ENCODE measurements at regions not wholly inside any gene's neighbourhood (a gene's known extent, or its start where the extent isn't known, plus 50 kb on each side); places are given as distances from the start of the nearest gene placed in this dataset.

- DNase-seq (ENCODE audit: low read depth): no peak
- no peak for TF ChIP-seq CTCF (conservative IDR thresholded peaks at IDR 0.05; ENCODE audit: low read depth, low read length)
- H3K4me3 ChIP-seq (ENCODE audit: low read length): no peak overlapping the region
These were observed 354.1 kb downstream of the RFPL4B start for GRCh38 chr6:112701201-112701600.

- H3K4me3 ChIP-seq (ENCODE audit: low read length): no peak overlapping the region
- DNase-seq (ENCODE audit: low read depth): no peak
- TF ChIP-seq CTCF (conservative IDR thresholded peaks at IDR 0.05; ENCODE audit: low read depth, low read length): no peak
These were observed 363.6 kb downstream of the RFPL4B start for GRCh38 chr6:112710710-112711109.

DNA sequence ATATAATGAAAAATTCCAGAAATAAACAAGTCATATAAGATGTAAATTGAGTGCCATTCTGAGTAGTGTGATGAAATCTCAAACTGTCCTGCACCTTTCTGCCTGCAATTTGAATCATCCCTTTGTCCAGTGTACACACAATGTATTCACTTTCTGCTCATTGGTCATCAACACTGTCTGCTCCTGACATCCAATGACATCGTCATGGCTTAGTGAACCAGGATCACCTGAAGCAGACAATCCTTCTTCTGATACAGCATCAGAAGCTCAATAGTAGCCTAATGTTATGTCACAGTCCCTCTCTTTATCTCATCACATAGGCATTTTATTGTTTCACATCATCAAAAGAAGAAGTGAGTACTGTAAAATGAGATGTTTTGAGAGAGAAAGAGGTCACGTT, 366.3 kb downstream of the RFPL4B start:
- no peak overlapping the region for H3K4me3 ChIP-seq (ENCODE audit: low read length)
- DNase-seq (ENCODE audit: low read depth): no peak
- TF ChIP-seq CTCF (conservative IDR thresholded peaks at IDR 0.05; ENCODE audit: low read depth, low read length): no peak

GRCh38 chr6:112717401-112717800, 370.3 kb downstream of the RFPL4B start:
- DNase-seq (ENCODE audit: low read depth): no peak
- H3K4me3 ChIP-seq (ENCODE audit: low read length): no peak overlapping the region
- TF ChIP-seq CTCF (conservative IDR thresholded peaks at IDR 0.05; ENCODE audit: low read depth, low read length): no peak

GRCh38 chr6:112717856-112718255, 370.7 kb downstream of the RFPL4B start:
- no peak overlapping the region for H3K4me3 ChIP-seq (ENCODE audit: low read length)
- DNase-seq (ENCODE audit: low read depth): no peak

DNA sequence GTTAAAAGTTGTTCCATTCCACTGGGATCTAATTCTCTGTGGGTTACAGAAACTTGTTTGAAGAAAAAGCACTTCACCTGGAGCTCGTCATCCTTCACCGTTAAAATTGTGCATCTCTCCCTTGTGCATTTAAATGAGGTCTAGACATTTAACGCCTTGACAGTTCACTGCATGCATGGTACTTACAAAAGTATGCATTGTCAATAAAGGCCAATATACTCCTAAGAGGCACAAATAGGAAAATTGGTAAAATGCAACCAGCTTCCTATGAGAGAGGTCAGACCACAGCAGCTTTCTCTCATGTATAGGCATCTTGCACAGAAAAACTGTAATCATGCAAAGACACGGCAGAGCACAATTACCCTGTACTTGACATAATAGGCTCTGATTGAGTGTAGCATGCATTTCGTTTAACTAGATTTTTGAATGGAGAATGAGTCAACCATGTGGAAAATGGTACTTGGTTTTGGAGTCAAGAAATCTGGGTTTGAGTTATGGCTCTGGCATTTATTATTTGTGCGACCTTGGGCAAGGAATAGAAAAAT, 378.5 kb downstream of the RFPL4B start:
- no peak for DNase-seq (ENCODE audit: low read depth)
- TF ChIP-seq CTCF (conservative IDR thresholded peaks at IDR 0.05; ENCODE audit: low read depth, low read length): no peak
- H3K4me3 ChIP-seq (ENCODE audit: low read length): no peak overlapping the region

More at GRCh38 chr6:112717856-112718255, 370.7 kb downstream of the RFPL4B start:
- TF ChIP-seq CTCF (conservative IDR thresholded peaks at IDR 0.05; ENCODE audit: low read depth, low read length): no peak

- no peak for TF ChIP-seq CTCF (conservative IDR thresholded peaks at IDR 0.05; ENCODE audit: low read depth, low read length)
- H3K4me3 ChIP-seq (ENCODE audit: low read length): no peak overlapping the region
- DNase-seq (ENCODE audit: low read depth): no peak
These were observed 388.0 kb downstream of the RFPL4B start for GRCh38 chr6:112735129-112735528.

Measured in retinal pigment epithelial cell (primary cell).